ENCODE measurements at regions not wholly inside any gene's neighbourhood (a gene's known extent, or its start where the extent isn't known, plus 50 kb on each side); places are given as distances from the start of the nearest gene placed in this dataset.

DNA sequence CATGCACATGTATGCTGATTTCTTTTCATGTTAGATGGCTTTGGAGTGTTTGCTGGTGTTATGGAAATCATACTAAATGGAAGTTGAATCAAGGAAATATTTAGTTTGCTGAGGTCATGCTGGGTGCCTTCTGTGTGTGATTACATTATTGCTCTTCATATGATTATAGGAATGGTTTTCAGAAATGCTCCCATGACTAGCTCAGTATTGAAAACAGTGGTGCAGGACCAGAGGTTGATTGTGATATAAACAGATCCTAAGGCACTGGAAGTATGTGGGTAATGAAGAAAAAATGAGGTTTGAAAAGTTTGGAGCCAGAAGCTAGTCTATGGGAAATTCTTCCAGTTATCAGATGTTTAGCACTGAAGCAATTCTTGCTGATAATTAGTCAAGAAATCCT lies 693.1 kb downstream of the UTRN start:
- no peaks in the 10 kb centered on the region for H3K27me3 ChIP-seq (ENCODE audit: insufficient read depth, low read depth, severe bottlenecking)
- DNase-seq = no peak
- TF ChIP-seq, protein P1, sequence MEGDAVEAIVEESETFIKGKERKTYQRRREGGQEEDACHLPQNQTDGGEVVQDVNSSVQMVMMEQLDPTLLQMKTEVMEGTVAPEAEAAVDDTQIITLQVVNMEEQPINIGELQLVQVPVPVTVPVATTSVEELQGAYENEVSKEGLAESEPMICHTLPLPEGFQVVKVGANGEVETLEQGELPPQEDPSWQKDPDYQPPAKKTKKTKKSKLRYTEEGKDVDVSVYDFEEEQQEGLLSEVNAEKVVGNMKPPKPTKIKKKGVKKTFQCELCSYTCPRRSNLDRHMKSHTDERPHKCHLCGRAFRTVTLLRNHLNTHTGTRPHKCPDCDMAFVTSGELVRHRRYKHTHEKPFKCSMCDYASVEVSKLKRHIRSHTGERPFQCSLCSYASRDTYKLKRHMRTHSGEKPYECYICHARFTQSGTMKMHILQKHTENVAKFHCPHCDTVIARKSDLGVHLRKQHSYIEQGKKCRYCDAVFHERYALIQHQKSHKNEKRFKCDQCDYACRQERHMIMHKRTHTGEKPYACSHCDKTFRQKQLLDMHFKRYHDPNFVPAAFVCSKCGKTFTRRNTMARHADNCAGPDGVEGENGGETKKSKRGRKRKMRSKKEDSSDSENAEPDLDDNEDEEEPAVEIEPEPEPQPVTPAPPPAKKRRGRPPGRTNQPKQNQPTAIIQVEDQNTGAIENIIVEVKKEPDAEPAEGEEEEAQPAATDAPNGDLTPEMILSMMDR (IDR thresholded peaks at IDR 0.05; ENCODE audit: low read depth, low read length) = no peak
- H3K36me3 ChIP-seq = no peaks in the 10 kb centered on the region
- H3K27ac ChIP-seq = no peak overlapping the region
- no peak overlapping the region for H3K4me3 ChIP-seq (ENCODE audit: low read depth, low read length)
- H3K9me3 ChIP-seq (ENCODE audit: severe bottlenecking) = no peaks in the 10 kb centered on the region

DNA sequence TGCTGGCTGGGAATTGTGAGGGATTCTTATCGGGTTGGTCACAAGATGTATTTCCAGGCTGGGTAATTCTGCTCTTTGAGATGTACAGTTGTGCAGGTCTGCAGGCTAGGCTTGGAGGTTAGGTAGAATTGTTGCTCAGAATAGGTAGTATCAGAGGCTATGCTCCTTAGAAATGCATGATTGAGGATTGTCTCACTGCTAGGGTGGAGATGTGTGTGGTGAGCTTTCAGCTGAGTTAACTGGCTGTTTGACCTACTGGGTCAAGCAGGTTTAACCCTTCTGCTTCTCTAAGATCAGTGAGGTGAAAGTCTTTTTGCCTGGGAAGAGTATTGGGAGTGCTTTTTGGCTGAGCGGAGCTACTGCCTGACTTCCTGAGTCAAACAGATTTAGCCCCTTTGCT lies 701.1 kb downstream of the UTRN start:
- no peak for DNase-seq
- TF ChIP-seq, protein P1 (IDR thresholded peaks at IDR 0.05; ENCODE audit: low read depth, low read length) = no peak
- H3K36me3 ChIP-seq = no peaks in the 10 kb centered on the region

DNA sequence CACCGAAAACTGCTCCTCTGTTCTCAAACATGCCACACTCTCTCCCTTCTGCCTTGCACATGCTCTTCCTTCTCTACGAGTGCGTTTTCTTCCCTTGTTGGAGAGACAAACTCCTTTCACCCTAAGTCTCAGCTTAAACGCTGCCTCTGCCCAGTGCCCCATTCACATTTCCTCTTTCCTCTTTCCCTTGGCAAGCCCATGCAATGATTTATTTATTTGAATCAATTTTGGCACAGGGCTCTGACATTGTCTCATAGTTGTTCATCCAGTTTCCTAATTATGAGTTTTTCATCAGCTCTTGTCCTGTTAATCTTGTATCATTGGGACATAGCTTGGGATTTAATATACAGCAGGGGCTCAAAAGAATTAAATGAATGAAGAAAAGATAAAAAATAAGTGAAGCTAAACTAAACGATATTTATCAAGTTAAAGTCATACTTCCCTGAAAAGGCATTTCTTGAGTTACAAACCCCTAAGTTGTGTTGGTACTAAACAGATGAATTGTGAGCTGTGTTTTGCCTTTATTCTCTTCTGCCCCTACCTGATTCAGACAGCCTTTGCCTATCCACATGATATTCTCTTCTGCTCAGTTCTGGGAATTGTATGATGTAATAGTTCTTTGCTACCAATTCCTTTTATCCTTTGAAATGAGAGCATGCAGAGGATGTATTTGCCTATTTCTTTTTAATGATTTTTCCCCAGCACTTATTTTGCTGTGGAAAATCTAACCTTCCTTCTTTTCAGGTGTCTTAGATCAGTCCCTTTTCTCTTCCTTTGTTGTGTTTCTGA lies 704.4 kb downstream of the UTRN start:
- Histone ChIP-seq H3K27ac (no peak overlapping the region), H3K9me3 (ENCODE audit: severe bottlenecking) (no peaks in the 10 kb centered on the region), H3K36me3 (no peaks in the 10 kb centered on the region), H3K4me3 (ENCODE audit: low read depth, low read length) (no peak overlapping the region), H3K27me3 (ENCODE audit: insufficient read depth, low read depth, severe bottlenecking) (no peaks in the 10 kb centered on the region)
- TF ChIP-seq, protein P1 (IDR thresholded peaks at IDR 0.05; ENCODE audit: low read depth, low read length) = no peak
- DNase-seq = no peak

More for the DNA sequence above, 701.1 kb downstream of the UTRN start:
- H3K27ac ChIP-seq = no peak overlapping the region
- no peak overlapping the region for H3K4me3 ChIP-seq (ENCODE audit: low read depth, low read length)
- H3K9me3 ChIP-seq (ENCODE audit: severe bottlenecking) = no peaks in the 10 kb centered on the region
- H3K27me3 ChIP-seq (ENCODE audit: insufficient read depth, low read depth, severe bottlenecking) = no peaks in the 10 kb centered on the region

DNA sequence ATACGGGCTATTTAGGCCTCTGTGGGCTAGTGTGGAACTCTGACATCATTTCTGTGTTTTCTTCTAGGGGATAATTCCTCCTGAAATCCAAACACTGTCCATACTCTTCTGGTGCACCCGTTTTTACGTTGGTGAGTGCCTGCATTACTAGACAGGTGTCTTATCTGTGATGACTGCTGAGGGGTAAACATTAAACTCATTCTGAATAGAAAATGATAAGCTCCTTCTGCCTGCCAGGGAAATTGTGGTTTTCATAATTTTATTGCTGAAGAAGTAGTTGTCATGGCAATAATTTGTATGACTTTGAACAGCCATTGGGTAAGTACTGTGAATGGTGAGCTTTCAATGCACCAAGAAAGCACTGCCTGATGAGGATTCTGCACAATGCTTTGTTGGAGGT lies 705.6 kb downstream of the UTRN start:
- TF ChIP-seq, protein P1 (IDR thresholded peaks at IDR 0.05; ENCODE audit: low read depth, low read length) = no peak
- Histone ChIP-seq H3K9me3 (ENCODE audit: severe bottlenecking) (no peaks in the 10 kb centered on the region), H3K36me3 (no peaks in the 10 kb centered on the region)

DNA sequence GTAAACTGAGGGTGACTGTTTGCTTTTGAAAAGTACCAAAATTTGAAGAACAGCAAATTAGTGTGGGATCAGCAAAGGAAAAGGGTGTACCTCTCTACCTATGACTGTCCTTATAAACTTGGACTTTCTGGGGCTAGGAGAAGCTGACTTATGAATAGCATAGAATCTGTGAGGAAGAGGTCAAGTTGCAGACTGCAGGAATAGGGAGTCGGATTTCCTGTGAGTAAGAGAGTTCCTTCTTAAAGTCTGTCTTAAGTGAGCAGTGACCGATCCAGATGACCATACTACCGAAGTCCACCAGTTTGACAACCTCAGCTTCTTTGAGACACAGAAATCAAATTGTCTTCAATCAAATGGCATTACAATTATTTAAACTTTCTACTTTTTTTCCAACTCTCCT lies 708.7 kb downstream of the UTRN start:
- Histone ChIP-seq H3K27me3 (ENCODE audit: insufficient read depth, low read depth, severe bottlenecking) (no peaks in the 10 kb centered on the region), H3K27ac (no peak overlapping the region), H3K36me3 (no peaks in the 10 kb centered on the region), H3K4me3 (ENCODE audit: low read depth, low read length) (no peak overlapping the region), H3K9me3 (ENCODE audit: severe bottlenecking) (no peaks in the 10 kb centered on the region)
- no peak for DNase-seq
- TF ChIP-seq, protein P1 (IDR thresholded peaks at IDR 0.05; ENCODE audit: low read depth, low read length) = no peak

More for the DNA sequence above, 705.6 kb downstream of the UTRN start:
- no peak for DNase-seq
- Histone ChIP-seq H3K27me3 (ENCODE audit: insufficient read depth, low read depth, severe bottlenecking) (no peaks in the 10 kb centered on the region), H3K4me3 (ENCODE audit: low read depth, low read length) (no peak overlapping the region), H3K27ac (no peak overlapping the region)

DNA sequence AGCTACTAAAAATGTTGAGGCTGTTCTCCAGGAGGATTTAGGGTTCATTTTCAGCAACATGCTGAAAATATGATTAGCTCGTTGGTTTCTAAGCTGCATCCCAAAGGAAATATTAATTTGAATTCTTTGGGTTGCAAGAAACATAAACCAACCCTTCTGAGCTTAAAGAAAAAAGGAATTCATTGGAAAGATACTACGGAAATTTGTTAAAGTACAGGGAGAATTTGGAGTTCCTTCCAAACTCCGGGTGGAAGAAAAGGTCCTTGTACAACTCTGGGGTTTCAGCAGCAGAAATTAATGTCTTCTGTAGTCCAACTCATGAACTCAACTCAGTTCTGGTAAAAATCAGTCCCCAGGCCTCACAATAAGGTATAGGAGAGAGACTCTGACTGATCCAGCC lies 712.9 kb downstream of the UTRN start:
- Histone ChIP-seq H3K27me3 (ENCODE audit: insufficient read depth, low read depth, severe bottlenecking) (no peaks in the 10 kb centered on the region), H3K4me3 (ENCODE audit: low read depth, low read length) (no peak overlapping the region), H3K36me3 (no peaks in the 10 kb centered on the region), H3K9me3 (ENCODE audit: severe bottlenecking) (no peaks in the 10 kb centered on the region), H3K27ac (no peak overlapping the region)
- TF ChIP-seq, protein P1 (IDR thresholded peaks at IDR 0.05; ENCODE audit: low read depth, low read length) = no peak
- no peak for DNase-seq

Measured in WERI-Rb-1 (cell line).